Gastroesophageal sphincter (tissue), 3 donors: ENCODE measurements at regions not wholly inside any gene's neighbourhood (a gene's known extent, or its start where the extent isn't known, plus 50 kb on each side); places are given as distances from the start of the nearest gene placed in this dataset.

Source experiments
- POLR2A ChIP-seq, 2 donors: fragments of 450-650 bp; IDR thresholded peaks; one replicate each; pipeline ENCODE4 v1.6.1; 2017; ENCODE audit warnings: antibody characterized with exemption in 2 of 2, mild to moderate bottlenecking in 2 of 2, moderate library complexity in 1 of 2
- TF ChIP-seq, protein P1 (sequence below), 4 experiments: fragments of 200-600 bp in 2 of 4; fragments of 450-650 bp in 2 of 4; sonication (generic) in 1 of 4; IDR thresholded peaks; one replicate each; pipeline ENCODE4 v1.5.1; 2017 to 2019; ENCODE audit warnings: antibody characterized with exemption in 4 of 4, mild to moderate bottlenecking in 2 of 4, moderate library complexity in 2 of 4

DNA sequence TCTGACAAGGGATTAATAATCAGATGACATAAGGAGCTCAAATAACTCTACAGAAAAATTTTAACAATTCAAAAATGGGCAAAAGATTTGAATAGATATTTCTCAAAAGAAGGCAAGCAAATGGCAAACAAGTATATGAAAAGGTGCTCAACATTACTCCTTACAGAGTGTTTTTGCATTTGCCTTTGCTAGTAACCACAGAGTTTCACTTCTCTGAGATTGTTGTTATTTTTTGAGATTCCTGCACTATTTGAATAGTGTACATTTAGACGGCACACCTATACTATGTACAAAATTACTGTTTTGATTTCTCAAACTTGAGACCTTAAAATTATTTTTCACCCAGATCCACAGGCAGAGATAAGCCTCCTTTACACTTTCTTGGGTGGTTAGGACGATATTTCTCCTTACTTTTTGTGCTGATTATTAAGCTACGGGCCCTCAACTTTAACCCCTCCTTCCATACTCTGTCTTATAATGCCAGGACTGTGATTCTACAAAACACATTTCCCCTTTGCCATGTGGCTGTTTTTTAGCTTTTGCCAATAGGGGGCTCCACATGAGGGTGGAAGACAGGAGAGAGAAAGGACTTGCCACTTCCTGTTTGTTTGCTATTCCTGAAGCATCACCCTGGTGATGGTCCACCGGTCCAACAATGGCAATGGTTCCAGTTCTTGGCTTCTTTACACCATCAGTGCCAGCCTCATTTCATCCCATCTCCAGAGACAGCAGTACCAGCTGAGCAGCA, 65.0 kb upstream of the DAP start:
- TF ChIP-seq, protein P1, sequence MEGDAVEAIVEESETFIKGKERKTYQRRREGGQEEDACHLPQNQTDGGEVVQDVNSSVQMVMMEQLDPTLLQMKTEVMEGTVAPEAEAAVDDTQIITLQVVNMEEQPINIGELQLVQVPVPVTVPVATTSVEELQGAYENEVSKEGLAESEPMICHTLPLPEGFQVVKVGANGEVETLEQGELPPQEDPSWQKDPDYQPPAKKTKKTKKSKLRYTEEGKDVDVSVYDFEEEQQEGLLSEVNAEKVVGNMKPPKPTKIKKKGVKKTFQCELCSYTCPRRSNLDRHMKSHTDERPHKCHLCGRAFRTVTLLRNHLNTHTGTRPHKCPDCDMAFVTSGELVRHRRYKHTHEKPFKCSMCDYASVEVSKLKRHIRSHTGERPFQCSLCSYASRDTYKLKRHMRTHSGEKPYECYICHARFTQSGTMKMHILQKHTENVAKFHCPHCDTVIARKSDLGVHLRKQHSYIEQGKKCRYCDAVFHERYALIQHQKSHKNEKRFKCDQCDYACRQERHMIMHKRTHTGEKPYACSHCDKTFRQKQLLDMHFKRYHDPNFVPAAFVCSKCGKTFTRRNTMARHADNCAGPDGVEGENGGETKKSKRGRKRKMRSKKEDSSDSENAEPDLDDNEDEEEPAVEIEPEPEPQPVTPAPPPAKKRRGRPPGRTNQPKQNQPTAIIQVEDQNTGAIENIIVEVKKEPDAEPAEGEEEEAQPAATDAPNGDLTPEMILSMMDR (IDR thresholded peaks at IDR 0.05) = no peak
- no peak for TF ChIP-seq POLR2A (IDR thresholded peaks at IDR 0.05)
